GM12873 (cell line): ENCODE measurements at regions not wholly inside any gene's neighbourhood (a gene's known extent, or its start where the extent isn't known, plus 50 kb on each side); places are given as distances from the start of the nearest gene placed in this dataset.

ENCODE experiments used
- TF ChIP-seq, protein P1 (sequence below): IDR thresholded peaks from 2 replicates; pipeline ENCODE4 v1.5.1; 2012; ENCODE audit warnings: low read depth, mild to moderate bottlenecking, moderate library complexity, low read length, control low read depth; ENCODE audit not compliant: insufficient read depth; ENCODE audit errors: missing control alignments

DNA sequence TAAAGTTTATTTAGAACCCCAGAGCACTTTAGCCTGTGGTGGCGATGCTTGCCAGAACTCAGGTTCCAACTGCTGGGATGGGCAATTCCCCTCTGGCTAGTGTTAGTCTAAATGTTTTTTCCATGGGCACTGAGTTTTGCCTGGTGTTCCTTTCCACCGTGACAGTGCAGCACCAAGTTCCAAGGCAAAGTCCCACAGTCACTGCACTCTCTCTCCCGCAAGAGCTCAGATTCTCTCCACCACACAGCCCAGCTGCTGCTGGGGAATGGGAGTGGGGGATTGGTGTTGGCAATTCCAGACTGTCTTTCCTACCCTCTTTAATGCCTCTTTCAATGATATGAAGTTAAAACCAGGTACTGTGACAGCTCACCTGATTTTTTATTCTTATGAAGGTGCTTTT is 247.6 kb downstream of the ALDH8A1 start:
- TF ChIP-seq, protein P1, sequence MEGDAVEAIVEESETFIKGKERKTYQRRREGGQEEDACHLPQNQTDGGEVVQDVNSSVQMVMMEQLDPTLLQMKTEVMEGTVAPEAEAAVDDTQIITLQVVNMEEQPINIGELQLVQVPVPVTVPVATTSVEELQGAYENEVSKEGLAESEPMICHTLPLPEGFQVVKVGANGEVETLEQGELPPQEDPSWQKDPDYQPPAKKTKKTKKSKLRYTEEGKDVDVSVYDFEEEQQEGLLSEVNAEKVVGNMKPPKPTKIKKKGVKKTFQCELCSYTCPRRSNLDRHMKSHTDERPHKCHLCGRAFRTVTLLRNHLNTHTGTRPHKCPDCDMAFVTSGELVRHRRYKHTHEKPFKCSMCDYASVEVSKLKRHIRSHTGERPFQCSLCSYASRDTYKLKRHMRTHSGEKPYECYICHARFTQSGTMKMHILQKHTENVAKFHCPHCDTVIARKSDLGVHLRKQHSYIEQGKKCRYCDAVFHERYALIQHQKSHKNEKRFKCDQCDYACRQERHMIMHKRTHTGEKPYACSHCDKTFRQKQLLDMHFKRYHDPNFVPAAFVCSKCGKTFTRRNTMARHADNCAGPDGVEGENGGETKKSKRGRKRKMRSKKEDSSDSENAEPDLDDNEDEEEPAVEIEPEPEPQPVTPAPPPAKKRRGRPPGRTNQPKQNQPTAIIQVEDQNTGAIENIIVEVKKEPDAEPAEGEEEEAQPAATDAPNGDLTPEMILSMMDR = no peak

DNA sequence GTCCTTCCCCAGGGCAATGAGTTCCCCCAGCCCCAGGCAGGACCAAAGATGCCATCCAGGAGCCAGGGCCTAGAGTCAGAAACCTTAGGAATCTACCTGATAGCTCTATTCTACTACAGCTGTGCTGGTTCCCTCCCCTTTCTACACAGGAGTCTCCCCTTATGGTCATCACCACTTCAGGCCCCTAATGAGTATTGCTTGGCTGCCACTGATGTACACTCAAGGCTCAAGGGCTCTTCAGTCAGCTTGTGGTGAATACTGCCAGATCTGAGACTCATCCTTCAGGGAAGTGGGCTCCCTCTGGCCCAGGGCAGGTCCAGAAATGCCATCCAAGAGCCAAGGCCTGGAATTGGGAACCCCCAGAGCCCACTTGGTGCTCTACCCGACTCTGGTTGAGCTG is 248.6 kb downstream of the ALDH8A1 start:
- TF ChIP-seq, protein P1 = no peak

DNA sequence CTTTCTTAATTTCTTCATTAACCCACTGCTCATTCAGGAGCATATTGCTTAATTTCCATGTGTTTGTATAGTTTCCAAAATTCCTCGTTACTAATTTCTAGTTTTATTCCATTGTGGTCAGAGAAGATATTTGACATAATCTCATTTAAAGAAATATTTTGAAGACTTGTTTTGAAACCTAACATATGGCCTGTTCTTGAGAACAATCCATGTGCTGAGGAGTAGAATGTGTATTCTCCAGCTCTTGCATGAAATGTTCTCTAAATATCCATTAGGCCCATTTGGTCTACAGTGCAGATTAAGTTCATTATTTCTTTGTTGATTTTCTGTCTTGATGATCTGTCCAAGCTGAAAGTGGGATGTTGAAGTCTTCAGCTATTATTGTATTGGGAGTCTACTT is 251.7 kb downstream of the ALDH8A1 start:
- TF ChIP-seq, protein P1 = no peak

DNA sequence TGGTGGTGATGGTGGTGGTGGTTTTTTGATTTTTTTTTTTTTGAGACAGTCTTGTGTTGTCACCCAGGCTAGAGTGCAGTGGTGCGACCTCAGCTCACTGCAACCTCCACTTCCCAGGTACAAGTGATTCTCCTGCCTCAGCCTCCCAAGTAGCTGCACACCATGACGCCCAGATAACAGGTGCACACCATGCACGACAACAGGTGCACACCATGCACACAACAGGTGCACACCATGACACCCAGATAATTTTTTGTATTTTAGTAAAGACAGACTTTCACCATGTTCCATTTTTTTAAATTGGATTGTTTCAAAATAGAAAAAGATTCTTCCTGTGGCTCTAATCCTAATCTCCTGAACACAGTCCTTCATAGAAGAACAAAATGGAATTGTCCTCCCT is 257.9 kb downstream of the ALDH8A1 start:
- TF ChIP-seq, protein P1 = no peak

DNA sequence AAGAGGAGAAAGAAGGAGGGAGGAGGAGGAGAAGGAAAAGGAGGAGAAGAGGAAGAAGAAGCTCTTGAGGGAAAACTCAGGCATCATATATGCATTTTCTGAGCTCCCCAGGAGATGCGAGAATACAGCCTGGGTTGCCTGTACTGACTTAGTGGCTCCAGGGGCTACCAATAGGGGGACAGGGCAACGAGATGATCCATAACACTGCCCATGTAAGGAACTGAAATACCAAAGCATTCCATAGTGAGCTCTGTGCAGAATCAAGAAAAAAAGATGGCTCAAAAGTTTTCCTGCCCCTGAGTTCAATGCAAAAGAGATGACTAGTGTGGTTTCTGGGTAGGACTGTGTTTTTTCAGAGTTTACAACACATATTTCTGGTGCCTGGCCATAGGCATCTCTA is 258.7 kb downstream of the ALDH8A1 start:
- TF ChIP-seq, protein P1 = peak; percentile 6

DNA sequence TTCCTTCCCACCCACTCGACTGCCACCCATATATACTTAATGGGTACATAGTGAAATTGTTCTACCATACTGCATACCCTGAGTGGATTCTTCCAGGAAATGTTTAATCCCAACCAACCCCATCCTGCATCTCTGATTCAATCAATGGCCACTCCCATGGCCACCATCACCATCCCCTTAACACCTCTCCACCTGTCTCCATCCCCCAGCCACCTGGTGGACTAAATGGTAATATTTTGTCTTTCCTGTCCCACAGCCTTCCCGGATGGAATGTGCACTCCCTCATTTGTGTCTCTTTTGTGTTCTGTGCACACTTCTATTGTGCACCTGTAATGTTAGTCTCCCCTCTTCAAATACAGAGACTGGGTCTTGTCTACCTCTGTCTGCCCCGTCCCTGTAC is 259.9 kb downstream of the ALDH8A1 start:
- TF ChIP-seq, protein P1 = no peak

DNA sequence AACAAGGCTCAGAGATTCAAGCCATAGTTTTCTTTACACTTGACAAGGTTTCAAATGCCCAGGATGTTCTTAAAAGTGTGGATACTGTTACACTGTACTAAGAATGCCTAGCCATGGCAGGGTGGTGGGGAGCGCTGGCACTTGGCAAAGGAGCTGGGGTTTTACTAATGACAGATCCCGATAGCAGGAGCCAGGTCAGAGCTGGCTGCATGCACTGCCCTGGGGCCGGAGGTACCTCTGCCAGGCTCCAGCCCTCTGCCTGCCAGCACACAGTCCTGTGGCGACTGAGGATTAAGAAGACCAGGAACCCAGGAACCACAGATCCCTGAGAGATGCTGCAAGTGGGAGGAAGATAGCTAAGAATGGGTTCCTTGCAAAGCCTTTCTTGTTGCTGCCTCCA is 260.3 kb downstream of the ALDH8A1 start:
- TF ChIP-seq, protein P1 = no peak

DNA sequence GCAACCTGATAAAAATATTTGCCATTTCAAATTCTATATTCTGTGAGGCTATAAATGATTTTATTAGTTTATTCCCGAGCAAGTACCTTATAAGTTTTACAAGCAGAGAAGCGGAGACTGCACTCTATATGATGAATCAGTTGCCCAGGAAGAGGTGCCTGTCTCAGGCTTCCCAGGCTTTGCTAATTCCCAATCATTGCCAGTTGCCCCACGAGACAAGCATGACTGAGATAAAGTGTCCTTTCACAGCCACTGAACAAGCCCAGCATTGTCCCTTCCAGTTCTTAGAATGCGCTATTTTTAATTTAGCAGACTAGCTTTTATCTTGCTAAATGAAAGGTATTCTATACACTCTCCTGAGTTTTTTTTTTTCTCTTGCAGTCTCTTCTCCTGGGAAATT is 260.7 kb downstream of the ALDH8A1 start:
- TF ChIP-seq, protein P1 = no peak
